ENCODE measurements at regions not wholly inside any gene's neighbourhood (a gene's known extent, or its start where the extent isn't known, plus 50 kb on each side); places are given as distances from the start of the nearest gene placed in this dataset.

DNA sequence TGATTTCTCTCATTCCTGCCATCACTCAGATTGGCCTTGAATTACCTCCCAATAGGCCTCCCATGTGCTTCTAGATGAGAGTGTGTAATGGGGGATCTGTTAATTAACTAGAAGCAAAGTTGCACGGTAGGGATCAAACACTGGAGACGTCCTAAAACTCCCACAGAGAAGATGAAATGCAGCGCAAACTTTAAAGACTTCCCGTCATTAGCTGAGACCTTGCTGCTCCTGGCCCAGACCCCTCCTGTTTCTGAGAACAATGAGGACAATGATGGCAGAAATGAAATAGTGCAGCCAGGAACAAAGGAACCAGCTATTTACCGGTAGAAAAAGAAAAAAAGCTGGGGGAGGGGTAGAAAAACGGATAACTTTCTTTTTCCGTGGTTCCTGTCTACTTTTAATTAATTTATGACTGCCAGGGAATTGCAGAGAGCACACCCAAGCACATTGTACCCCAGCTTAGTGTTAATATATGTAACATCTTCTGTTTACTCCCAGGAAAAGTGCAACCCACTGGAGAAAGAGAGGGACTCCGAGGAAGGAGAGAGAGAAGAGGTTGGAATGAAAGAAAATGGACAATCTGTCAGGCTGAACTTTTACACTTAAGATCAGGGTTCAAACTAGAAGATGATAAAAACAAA lies 280.7 kb upstream of the SOX5 start:
- TF ChIP-seq, protein P1, sequence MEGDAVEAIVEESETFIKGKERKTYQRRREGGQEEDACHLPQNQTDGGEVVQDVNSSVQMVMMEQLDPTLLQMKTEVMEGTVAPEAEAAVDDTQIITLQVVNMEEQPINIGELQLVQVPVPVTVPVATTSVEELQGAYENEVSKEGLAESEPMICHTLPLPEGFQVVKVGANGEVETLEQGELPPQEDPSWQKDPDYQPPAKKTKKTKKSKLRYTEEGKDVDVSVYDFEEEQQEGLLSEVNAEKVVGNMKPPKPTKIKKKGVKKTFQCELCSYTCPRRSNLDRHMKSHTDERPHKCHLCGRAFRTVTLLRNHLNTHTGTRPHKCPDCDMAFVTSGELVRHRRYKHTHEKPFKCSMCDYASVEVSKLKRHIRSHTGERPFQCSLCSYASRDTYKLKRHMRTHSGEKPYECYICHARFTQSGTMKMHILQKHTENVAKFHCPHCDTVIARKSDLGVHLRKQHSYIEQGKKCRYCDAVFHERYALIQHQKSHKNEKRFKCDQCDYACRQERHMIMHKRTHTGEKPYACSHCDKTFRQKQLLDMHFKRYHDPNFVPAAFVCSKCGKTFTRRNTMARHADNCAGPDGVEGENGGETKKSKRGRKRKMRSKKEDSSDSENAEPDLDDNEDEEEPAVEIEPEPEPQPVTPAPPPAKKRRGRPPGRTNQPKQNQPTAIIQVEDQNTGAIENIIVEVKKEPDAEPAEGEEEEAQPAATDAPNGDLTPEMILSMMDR (IDR thresholded peaks at IDR 0.05), result no peak
- TF ChIP-seq POLR2A (IDR thresholded peaks at IDR 0.05), result no peak
